Thoracic aorta (tissue), 2 donors: ENCODE measurements at regions not wholly inside any gene's neighbourhood (a gene's known extent, or its start where the extent isn't known, plus 50 kb on each side); places are given as distances from the start of the nearest gene placed in this dataset.

Source experiments
- ATAC-seq: fragments of 150-250 bp; one replicate; pipeline ENCODE4 v1.8.0; 2017; ENCODE audit warnings: low read depth; ENCODE audit not compliant: insufficient number of reproducible peaks, low FRiP score
- DNase-seq: peaks from one replicate; pipeline ENCODE4 v3.0.0-alpha.2; 2020; ENCODE audit warnings: low spot score
- H3K27ac ChIP-seq, 2 donors: fragments of 200-600 bp; sonication (generic); 1 replicate in 1 of 2; 2 replicates in 1 of 2; pipeline ENCODE4 v1.5.1; 2016; ENCODE audit warnings: mild to moderate bottlenecking in 2 of 2, moderate library complexity in 2 of 2
- H3K27me3 ChIP-seq: fragments of 200-600 bp; sonication (generic); replicated peaks from 2 replicates; pipeline ENCODE4 v1.6.0; 2016; ENCODE audit warnings: mild to moderate bottlenecking; ENCODE audit not compliant: insufficient read depth
- H3K36me3 ChIP-seq: fragments of 200-600 bp; sonication (generic); one replicate; pipeline ENCODE4 v1.5.1; 2016
- H3K4me1 ChIP-seq, 2 donors: fragments of 200-600 bp; sonication (generic); 1 replicate in 1 of 2; 2 replicates in 1 of 2; pipeline versions ENCODE4 v1.5.1 to v1.6.0; 2016; ENCODE audit warnings: low read depth in 2 of 2, mild to moderate bottlenecking in 1 of 2; ENCODE audit not compliant: control insufficient read depth in 1 of 2
- H3K4me3 ChIP-seq: fragments of 200-600 bp; sonication (generic); 2 replicates; pipeline ENCODE4 v1.5.1; 2016; ENCODE audit warnings: mild to moderate bottlenecking
- H3K9me3 ChIP-seq: fragments of 200-600 bp; sonication (generic); 2 replicates; pipeline ENCODE4 v1.5.1; 2016
- TF ChIP-seq, protein P1 (sequence below): fragments of 200-600 bp; sonication (generic); IDR thresholded peaks from one replicate; pipeline ENCODE4 v1.5.1; 2019; ENCODE audit warnings: antibody characterized with exemption

DNA sequence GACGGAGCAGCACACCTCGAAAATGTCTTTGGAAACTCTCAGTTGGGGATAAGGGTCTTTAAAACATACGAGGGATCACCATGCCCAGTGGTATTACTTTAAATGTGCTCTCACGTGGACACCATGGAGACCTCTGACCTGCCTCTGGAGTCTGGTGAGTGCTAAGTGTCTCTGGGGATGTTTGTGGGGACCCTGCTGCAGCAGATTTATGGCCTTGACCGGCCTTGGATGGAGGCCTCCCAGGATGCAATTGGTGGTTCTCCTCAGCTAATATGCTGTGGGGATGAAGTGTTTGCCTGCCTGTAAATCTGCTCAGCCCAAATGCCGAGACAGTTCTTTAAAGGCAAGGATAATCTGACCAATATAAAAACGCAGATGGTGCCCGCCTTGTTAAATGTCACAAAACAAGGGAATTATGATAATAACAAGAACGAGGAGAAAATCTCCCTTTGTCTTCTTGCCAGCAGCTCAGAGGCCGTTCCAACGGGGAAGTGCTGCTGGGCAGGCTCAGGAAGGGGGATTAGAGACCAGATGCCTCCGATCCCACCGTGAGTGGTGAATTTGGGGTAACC, 154.4 kb downstream of the ABCC12 start:
- Histone ChIP-seq H3K27ac (no peak overlapping the region), H3K4me1 (no peaks in the 10 kb centered on the region), H3K27me3 (no peaks in the 10 kb centered on the region), H3K4me3 (no peak overlapping the region), H3K9me3 (no peaks in the 10 kb centered on the region), H3K36me3 (no peaks in the 10 kb centered on the region)
- TF ChIP-seq, protein P1, sequence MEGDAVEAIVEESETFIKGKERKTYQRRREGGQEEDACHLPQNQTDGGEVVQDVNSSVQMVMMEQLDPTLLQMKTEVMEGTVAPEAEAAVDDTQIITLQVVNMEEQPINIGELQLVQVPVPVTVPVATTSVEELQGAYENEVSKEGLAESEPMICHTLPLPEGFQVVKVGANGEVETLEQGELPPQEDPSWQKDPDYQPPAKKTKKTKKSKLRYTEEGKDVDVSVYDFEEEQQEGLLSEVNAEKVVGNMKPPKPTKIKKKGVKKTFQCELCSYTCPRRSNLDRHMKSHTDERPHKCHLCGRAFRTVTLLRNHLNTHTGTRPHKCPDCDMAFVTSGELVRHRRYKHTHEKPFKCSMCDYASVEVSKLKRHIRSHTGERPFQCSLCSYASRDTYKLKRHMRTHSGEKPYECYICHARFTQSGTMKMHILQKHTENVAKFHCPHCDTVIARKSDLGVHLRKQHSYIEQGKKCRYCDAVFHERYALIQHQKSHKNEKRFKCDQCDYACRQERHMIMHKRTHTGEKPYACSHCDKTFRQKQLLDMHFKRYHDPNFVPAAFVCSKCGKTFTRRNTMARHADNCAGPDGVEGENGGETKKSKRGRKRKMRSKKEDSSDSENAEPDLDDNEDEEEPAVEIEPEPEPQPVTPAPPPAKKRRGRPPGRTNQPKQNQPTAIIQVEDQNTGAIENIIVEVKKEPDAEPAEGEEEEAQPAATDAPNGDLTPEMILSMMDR: no peak
- ATAC-seq: no peak
- DNase-seq: no peak

DNA sequence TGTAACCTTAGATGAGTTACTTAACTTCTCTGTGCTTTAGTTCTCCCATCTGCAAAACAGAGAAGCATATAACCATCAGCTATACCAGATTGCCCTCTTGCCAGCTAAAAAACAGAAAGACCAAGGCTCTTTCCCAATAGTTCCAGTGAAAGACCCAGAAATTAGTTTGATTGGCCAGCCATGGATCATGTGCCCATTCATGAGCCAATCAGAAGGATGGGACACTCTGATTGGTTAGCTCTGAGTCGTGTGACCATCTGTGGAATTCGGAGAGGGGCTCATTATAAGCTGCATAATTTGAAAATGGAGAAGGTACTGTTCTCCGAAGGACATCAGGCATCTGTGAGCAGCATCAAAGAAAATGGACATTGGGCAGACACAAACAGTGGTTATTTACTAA, 155.2 kb downstream of the ABCC12 start:
- Histone ChIP-seq H3K27me3 (no peaks in the 10 kb centered on the region), H3K27ac (no peak overlapping the region), H3K36me3 (no peaks in the 10 kb centered on the region), H3K9me3 (no peaks in the 10 kb centered on the region), H3K4me1 (no peaks in the 10 kb centered on the region), H3K4me3 (no peak overlapping the region)
- no peak for DNase-seq
- ATAC-seq: no peak
- TF ChIP-seq, protein P1: no peak

DNA sequence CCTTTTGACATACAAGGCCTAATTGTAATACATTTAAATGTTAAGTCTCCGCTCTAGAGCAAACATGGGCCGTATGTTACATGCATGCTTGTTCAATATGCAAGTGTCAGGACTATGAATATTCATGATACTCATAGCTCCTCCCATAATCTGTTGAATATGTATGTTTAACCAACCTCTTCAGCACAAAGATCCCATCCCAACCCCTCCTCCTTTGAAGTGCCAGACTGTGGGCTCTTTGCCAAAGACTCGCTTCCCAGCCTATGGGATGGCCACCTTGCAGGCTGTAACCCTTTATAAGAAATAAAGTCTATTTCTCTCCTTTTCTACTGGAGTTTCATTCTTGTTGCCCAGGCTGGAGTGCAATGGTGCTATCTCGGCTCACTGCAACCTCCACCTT, 156.2 kb downstream of the ABCC12 start:
- Histone ChIP-seq H3K27ac (no peak overlapping the region), H3K9me3 (no peaks in the 10 kb centered on the region), H3K27me3 (no peaks in the 10 kb centered on the region), H3K4me1 (no peaks in the 10 kb centered on the region), H3K36me3 (no peaks in the 10 kb centered on the region), H3K4me3 (no peak overlapping the region)
- DNase-seq (no peak), ATAC-seq (no peak)
- TF ChIP-seq, protein P1: no peak

DNA sequence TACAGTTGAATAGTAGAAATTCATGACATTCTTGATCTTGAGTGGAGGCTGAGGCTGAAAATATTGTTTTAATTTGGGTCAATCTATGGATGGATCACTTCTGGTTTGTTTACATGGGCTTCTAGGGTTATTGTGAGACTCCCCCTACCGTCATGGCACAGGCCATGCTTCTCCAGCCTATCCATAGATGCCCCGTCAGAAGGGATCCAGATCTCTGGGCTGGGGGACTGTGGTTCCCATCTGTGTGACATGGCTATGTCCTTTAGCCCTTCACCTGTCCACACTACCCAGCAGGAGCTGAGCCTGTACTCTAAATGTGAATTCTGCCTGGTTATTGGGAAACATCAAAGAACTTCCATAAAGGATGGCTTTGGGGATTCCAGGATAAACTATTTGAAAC, 160.4 kb downstream of the ABCC12 start:
- Histone ChIP-seq H3K36me3 (no peaks in the 10 kb centered on the region), H3K9me3 (no peaks in the 10 kb centered on the region), H3K27ac (no peak overlapping the region), H3K4me1 (no peaks in the 10 kb centered on the region), H3K4me3 (no peak overlapping the region), H3K27me3 (no peaks in the 10 kb centered on the region)
- no peak for ATAC-seq
- TF ChIP-seq, protein P1: no peak
- no peak for DNase-seq

DNA sequence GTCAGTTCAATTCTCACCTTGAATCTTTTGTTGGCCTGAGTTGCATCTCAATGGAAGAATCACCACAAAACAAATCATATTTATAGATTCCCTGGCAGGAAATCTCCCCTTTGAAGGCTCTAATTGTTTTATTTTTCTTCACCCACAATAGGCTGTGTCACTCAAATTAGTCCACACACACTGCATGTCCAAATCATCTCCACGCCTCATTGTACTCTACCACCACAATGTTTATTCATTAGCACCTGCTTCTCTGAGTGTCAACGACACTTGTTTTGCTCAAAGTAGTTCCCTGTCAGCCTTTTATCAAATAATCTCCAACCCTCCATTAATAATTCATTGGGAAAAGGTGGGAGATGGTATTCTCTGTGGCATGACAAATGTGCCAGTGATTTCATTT, 164.3 kb downstream of the ABCC12 start:
- no peaks in the 10 kb centered on the region for H3K9me3 ChIP-seq
- no peaks in the 10 kb centered on the region for H3K36me3 ChIP-seq
- H3K27ac ChIP-seq: no peak overlapping the region
- no peaks in the 10 kb centered on the region for H3K27me3 ChIP-seq
- no peak overlapping the region for H3K4me3 ChIP-seq
- ATAC-seq: no peak
- no peak for DNase-seq
- no peaks in the 10 kb centered on the region for H3K4me1 ChIP-seq
- TF ChIP-seq, protein P1: no peak
